DMS79 treated with DMSO at 0.1 percent for 48 hours (cell line): ENCODE measurements at regions not wholly inside any gene's neighbourhood (a gene's known extent, or its start where the extent isn't known, plus 50 kb on each side); places are given as distances from the start of the nearest gene placed in this dataset.
A peak's percentile ranks its signal among the peaks of the same experiment; 100 is the strongest.

Source experiments
- DNase-seq: peaks from one replicate; lab custom pipeline; 2025; lab: John Stamatoyannopoulos, UW

- DNase-seq, result no peak
These were observed 86.5 kb upstream of the PRR20G start for GRCh38 chr3:127374086-127375010.

DNA sequence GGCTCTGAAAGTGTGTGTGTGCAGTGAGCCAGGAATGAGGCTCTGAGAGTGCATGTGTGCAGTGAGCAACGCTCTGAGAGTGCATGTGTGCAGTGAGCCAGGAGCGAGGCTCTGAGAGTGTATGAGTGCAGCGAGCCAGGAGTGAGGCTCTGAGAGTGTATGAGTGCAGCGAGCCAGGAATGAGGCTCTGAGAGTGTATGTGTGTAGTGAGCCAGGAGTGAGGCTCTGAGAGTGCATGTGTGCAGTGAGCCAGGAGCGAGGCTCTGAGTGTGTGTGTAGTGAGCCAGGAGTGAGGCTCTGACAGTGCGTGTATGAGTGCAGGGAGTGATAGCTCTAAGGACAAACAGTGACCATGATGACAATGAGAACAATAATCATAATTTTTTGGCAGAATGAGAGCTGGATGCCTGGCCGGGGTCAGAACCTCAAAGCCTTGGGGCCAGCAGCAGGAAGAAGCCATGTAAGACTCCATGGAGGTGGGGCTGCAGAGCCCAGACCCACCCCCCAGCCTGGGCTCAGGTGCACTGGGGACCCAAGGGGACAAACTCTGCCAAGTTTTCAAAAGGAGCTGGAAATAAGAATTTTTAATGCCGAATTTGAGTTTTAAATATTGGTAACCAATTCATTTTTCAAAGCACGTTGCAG, 85.7 kb upstream of the PRR20G start:
- peak; percentile 50 for DNase-seq

DNA sequence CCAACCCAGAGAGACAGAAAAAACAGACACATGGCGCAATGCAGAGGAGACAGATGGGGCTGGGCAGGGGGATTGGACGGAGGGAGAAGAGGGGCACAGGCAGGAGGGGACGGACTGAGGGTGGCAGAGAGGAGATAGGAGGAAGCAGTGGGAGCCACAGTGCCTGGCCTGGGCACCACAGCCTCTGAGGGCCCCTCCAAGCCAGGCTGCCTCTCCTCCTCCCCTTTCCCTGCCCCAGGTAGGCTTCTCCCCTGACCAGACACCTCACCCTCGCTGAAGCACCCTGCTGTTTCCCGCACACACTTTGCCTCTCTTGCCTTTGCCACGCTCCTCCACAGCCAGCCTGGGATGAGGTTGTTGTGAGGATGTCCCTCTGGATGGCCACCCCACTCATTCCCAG, 84.0 kb upstream of the PRR20G start:
- no peak for DNase-seq

DNA sequence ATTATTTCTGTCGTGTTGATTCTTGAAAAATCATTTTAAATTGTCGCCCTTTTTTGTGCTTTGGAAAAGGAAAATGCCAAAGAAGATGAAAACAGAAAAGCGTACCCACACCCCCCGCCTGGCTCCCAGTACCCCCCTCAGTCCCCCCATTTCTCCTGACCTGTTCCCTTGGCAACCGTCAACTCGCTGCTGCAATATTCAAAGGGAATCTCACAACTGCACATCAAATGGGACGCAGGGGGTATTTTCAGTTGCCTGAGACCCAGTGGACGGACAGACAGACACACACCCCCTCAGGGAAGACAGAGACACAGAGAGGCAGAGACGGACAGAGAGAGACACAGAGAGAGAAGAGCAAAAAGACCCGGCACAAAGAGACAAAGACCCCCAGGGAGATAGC, 83.5 kb upstream of the PRR20G start:
- no peak for DNase-seq

- no peak for DNase-seq
These were observed 83.1 kb upstream of the PRR20G start for GRCh38 chr3:127370906-127371305.

- DNase-seq, result no peak
These were observed 81.6 kb upstream of the PRR20G start for GRCh38 chr3:127369356-127369935.

GRCh38 chr3:127368186-127369032, 80.6 kb upstream of the PRR20G start:
- no peak for DNase-seq

- DNase-seq, result no peak
These were observed 79.7 kb upstream of the PRR20G start for GRCh38 chr3:127367593-127367992.

GRCh38 chr3:127366383-127366782, 78.5 kb upstream of the PRR20G start:
- DNase-seq, result no peak

DNA sequence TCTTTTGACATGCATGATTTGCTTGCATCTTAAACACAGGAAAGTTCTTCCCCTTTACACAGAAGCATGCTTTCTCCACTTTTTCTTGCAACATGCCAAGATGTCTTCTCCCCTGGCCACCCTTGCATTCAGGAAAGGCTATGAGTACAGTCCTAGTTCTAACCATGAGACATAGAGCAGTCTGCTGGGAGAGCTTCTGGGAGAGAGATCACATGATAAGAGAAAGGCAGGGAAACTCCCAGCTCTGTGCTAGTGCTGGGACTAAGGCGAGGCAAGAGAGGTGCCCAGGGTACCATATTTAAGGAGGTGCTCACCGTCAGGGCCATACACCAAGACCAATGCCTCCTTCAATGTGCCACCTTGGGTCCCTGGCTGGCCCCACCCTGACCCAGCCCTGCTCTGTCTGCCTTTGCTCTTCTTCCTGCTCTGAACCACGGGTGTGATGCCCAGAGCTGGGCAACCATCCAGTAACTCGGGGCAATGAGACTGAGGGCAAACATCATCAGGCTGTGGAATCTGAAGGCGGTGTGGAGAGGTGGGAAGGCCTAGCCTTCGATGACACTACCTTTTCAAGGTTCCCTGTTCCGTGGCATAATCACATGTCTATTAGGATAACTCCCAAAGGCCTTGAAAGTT, 77.4 kb upstream of the PRR20G start:
- DNase-seq, result no peak

DNA sequence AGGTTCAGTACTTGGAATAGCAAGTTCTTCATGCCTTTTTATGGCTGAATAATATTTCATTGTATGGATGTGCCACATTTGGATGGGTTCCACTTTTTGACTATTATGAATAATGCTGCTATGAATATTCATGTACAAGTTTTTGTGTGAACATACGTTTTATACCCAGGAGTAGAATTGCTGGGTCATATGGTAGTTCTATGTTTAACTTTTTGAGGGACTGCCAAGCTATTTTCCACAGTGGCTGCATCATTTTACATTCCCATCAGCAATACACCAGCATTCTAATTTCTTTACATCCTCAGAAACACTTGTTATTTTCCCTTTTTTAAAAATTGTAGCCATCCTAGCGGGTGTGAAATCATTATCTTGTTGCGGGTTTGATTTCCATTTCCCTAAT, 76.0 kb upstream of the PRR20G start:
- DNase-seq, result no peak

- DNase-seq, result no peak
These were observed 75.3 kb upstream of the PRR20G start for GRCh38 chr3:127363171-127363570.

DNA sequence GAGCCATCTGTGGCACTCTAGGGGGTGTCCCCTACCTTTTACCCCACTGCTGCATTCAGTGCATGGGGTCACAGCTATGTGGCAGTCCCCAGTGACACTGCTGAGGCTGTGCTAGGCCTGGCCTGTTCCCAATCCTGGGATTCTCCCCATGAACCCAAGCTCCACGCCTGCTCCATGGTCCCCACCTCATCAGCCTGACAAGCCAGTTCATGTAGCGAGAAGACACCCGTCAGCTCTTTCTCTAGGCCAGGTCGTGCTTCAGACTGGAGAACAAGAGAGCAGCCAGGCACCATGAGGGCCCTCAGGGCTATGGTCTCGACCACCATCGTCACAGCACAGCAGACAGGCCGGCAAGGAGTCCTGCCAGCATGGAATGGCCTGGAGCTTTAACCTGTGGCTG, 72.8 kb upstream of the PRR20G start:
- no peak for DNase-seq

DNA sequence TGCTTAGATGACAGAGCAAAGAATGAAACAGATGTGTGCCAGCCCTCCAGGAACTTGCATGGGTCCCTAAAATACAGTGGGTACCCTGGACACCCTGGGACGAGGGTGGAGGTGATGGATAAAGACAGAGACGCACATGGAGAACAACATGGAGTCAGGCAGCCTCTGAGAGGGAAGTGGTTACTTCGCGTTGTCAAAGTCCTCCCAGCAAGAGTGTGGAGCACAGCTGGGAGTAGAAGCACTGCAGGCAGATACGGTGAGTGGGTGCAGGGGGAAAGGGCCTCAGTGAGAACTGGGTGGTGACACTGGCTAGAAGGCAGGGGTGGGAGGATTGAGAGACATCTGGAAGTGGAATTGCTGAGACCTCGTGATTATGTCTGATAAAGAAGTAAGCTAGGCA, 70.8 kb upstream of the PRR20G start:
- no peak for DNase-seq

DNA sequence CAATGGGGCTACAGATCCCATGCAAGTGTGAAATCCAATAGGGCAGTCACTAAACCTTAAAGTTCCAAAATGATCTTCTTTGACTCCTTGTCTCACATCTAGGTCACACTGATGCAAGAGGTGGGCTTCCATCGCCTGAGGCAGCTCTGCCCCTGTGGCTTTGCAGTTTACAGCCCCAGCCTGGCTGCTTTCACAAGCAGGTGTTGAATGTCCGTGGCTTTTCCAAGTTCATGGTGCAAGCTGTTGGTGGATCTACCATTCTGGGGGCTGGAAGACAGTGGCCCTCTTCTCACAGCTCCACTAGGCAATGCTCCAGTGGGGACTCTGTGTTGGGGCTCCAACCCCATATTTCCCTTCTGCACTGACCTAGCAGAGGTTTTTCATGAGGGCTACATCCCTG, 68.5 kb upstream of the PRR20G start:
- DNase-seq, result no peak

DNA sequence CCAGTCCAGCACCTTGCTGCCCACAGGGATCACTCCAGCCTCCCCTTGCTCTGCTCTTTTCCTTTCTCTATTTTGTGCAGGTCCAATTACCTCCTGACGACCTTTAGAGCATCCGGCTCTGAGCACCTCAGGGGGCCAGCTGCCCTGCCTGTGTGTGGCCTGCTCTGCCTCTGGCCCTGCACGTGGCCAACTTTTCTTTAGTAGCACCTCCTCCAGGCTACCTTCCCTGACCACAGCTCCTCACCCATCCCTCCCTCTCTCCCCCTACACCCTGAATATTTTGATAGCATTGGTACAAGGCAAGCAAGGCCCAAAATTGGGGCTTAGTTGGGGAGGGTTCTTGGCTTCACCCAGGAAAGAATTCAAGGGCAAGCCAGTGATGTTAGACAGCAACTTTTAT, 66.9 kb upstream of the PRR20G start:
- no peak for DNase-seq

GRCh38 chr3:127352612-127353011, 64.8 kb upstream of the PRR20G start:
- no peak for DNase-seq

- DNase-seq, result no peak
These were observed 64.0 kb upstream of the PRR20G start for GRCh38 chr3:127351775-127352350.

- DNase-seq, result no peak
These were observed 63.5 kb upstream of the PRR20G start for GRCh38 chr3:127351321-127351720.

DNA sequence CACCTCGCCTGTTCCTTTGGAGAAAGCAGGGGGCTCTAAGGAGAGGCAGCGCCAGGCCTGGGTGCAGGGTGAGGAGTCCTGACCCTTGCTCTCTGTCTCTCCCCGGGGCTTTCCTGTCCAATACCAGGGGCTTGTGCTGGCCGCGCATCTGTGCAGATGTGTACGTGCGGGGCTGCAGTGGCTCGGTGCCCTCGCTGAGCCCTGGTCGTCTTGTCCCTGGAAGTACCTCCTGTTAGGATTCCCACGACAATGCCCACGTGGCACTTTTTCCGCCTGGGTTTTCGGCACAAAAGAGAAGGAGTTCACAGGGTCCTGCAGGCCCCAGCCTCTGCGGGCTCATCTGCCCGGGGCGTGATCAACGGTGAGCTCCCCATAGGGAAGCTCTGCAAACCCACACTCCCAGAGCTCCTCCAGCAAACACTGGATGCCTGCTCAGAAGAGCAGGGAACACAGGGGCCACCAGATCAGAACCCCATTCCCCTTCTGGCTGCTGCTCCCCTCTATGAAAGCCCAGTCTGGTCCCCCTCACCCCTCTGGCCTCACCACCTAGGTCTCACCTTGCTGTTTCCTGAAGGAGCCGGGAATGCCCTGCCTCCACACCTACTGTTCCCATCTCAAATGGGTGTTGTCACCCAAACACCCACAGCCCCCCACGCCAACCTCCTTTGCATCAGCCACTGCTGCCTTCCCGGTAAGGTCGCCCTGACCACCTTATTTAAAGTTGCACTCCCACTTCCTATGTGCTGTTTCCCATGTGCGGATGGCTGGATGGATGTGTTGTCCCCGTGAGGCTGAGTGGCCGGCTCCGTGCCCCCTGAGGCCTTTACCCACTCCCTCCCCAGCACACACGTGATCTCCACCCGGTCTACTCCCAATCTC, 62.6 kb upstream of the PRR20G start:
- no peak for DNase-seq
